HEK293 (cell line): ENCODE measurements at regions not wholly inside any gene's neighbourhood (a gene's known extent, or its start where the extent isn't known, plus 50 kb on each side); places are given as distances from the start of the nearest gene placed in this dataset.

Experiments
- CTCF ChIA-PET: fragments of 350-600 bp; formaldehyde crosslinking; extraction: SDS; loops from one replicate; lab custom pipeline; 2021; ENCODE audit warnings: antibody characterized with exemption; lab: Yijun Ruan, JAX
- POLR2A ChIA-PET: fragments of 300-600 bp; formaldehyde crosslinking; extraction: SDS; loops from one replicate; lab custom pipeline; 2020; ENCODE audit warnings: antibody characterized with exemption, inconsistent platforms; lab: Yijun Ruan, JAX
- H3K27ac ChIP-seq: fragments of 200-500 bp; sonication (Bioruptor generic); 2 replicates; pipeline ENCODE4 v1.5.1; 2014; ENCODE audit warnings: low read depth, low read length, control low read depth, inconsistent platforms; ENCODE audit errors: extremely low read depth
- H3K36me3 ChIP-seq, 2 experiments: fragments of 200-500 bp in 1 of 2; sonication (Bioruptor generic) in 1 of 2; 1 replicate in 1 of 2; 2 replicates in 1 of 2; pipeline ENCODE4 v1.5.1; 2014 to 2017; ENCODE audit warnings: inconsistent platforms in 2 of 2, low read length in 2 of 2; ENCODE audit not compliant: control insufficient read depth in 2 of 2, insufficient read depth in 1 of 2
- H3K4me1 ChIP-seq: fragments of 200-500 bp; sonication (Bioruptor generic); 2 replicates; pipeline ENCODE4 v1.5.1; 2014; ENCODE audit warnings: mild to moderate bottlenecking, low read length, inconsistent platforms; ENCODE audit not compliant: control insufficient read depth, insufficient read depth
- H3K4me3 ChIP-seq: 2 replicates; pipeline ENCODE4 v1.5.1; 2011; ENCODE audit warnings: low read depth, mild to moderate bottlenecking, control low read depth, low read length, moderate library complexity
- H3K9me3 ChIP-seq: fragments of 200-500 bp; sonication (Bioruptor generic); 2 replicates; pipeline ENCODE4 v1.5.1; 2014; ENCODE audit warnings: low read depth, low read length, inconsistent platforms; ENCODE audit not compliant: control insufficient read depth, insufficient read depth
- BCL11B ChIP-seq: fragments of 450-650 bp; formaldehyde crosslinking; IDR thresholded peaks from 2 replicates; pipeline ENCODE4 v1.5.1; 2016; ENCODE audit warnings: low read depth, missing biosample characterization, missing genetic modification characterization
- HOXC10 ChIP-seq: sonication (generic); formaldehyde crosslinking; IDR thresholded peaks from 2 replicates; pipeline ENCODE4 v1.8.1; 2023; ENCODE audit warnings: mild to moderate bottlenecking, missing genetic modification reagents
- ZFP41 ChIP-seq: fragments of 450-650 bp; formaldehyde crosslinking; IDR thresholded peaks from 2 replicates; pipeline ENCODE4 v1.5.1; 2016; ENCODE audit warnings: missing biosample characterization, missing genetic modification characterization, borderline replicate concordance
- ZFP69B ChIP-seq: fragments of 450-650 bp; formaldehyde crosslinking; IDR thresholded peaks from 2 replicates; pipeline ENCODE4 v1.5.1; 2016; ENCODE audit warnings: missing biosample characterization, missing genetic modification characterization
- ZNF248 ChIP-seq: fragments of 450-650 bp; formaldehyde crosslinking; IDR thresholded peaks from 2 replicates; pipeline ENCODE4 v1.5.1; 2017; ENCODE audit warnings: missing biosample characterization, missing genetic modification characterization
- ZNF292 ChIP-seq: fragments of 450-650 bp; formaldehyde crosslinking; IDR thresholded peaks from 2 replicates; pipeline ENCODE4 v1.5.1; 2016; ENCODE audit warnings: low read depth, missing biosample characterization, missing genetic modification characterization, borderline replicate concordance
- ZNF626 ChIP-seq: fragments of 450-650 bp; sonication (Bioruptor Pico); formaldehyde crosslinking; IDR thresholded peaks from 2 replicates; pipeline ENCODE4 v1.5.1; 2018; ENCODE audit warnings: missing biosample characterization, missing genetic modification characterization, inconsistent platforms
- ZNF677 ChIP-seq: fragments of 450-650 bp; IDR thresholded peaks from 2 replicates; pipeline ENCODE4 v1.5.0; 2018; ENCODE audit warnings: missing biosample characterization, mild to moderate bottlenecking, missing genetic modification characterization, moderate library complexity
- ZSCAN30 ChIP-seq: fragments of 450-650 bp; IDR thresholded peaks from 2 replicates; pipeline ENCODE4 v1.5.1; 2018; ENCODE audit warnings: missing biosample characterization, mild to moderate bottlenecking, missing genetic modification characterization, moderate library complexity
- TF ChIP-seq, protein P1 (sequence below): fragments of 450-650 bp; formaldehyde crosslinking; IDR thresholded peaks from 2 replicates; pipeline ENCODE4 v1.5.1; 2016; ENCODE audit warnings: missing biosample characterization, missing genetic modification characterization
- TF ChIP-seq, protein P2 (sequence below): fragments of 450-650 bp; formaldehyde crosslinking; IDR thresholded peaks from 2 replicates; pipeline ENCODE4 v1.5.1; 2016; ENCODE audit warnings: missing biosample characterization, missing genetic modification characterization
- TF ChIP-seq, protein P3 (sequence below): fragments of 450-650 bp; formaldehyde crosslinking; IDR thresholded peaks from 2 replicates; pipeline ENCODE4 v1.5.1; 2017; ENCODE audit warnings: missing biosample characterization, missing genetic modification characterization
- TF ChIP-seq, protein P4 (sequence below): fragments of 450-650 bp; formaldehyde crosslinking; IDR thresholded peaks from 2 replicates; pipeline ENCODE4 v1.5.1; 2016; ENCODE audit warnings: missing biosample characterization, missing genetic modification characterization, borderline replicate concordance
- TF ChIP-seq, protein P5 (sequence below): fragments of 450-650 bp; formaldehyde crosslinking; IDR thresholded peaks from 2 replicates; pipeline ENCODE4 v1.5.1; 2016; ENCODE audit warnings: missing biosample characterization, missing genetic modification characterization
- TF ChIP-seq, protein P6 (sequence below): fragments of 450-650 bp; formaldehyde crosslinking; IDR thresholded peaks from 2 replicates; pipeline ENCODE4 v1.5.1; 2017; ENCODE audit warnings: missing biosample characterization, missing genetic modification characterization

DNA sequence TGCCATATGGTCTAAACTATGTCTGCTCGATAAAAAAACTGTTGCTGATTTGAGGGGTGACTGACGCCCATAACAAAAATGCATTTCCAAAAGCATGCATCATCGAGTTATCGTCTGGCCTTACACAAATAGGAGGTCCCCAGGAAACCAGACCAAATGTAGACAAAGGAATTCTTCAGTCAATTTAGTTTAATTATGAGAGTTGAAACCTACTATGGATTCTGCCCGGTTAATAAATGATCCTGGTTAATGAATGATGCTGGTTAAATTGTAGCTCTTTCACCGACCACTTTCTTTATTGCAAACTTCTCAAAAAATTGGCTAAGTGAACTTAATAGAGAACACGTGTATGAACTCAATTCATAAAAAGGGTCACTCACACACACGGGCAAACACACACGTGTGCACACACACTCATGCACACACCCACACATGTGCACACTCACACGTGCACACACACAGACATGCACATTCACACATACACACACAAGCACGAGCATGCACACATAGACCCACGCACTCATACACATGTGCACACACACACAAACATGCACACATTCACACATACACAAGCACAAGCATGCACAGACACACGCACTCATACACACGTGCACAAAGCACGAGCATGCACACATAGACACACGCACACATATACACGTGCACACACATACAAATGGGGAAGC is 59.0 kb upstream of the SALL3 start:
- Histone ChIP-seq H3K9me3 (no peaks in the 10 kb centered on the region), H3K27ac (no peak overlapping the region), H3K4me3 (no peak overlapping the region), H3K4me1 (no peaks in the 10 kb centered on the region), H3K36me3 (no peaks in the 10 kb centered on the region)
- CTCF ChIA-PET = no interaction called here
- POLR2A ChIA-PET = no interaction called here
- TF ChIP-seq ZNF292 = no peak
- TF ChIP-seq ZNF626 (tag by site-specific recombination) = no peak
- TF ChIP-seq, protein P1, sequence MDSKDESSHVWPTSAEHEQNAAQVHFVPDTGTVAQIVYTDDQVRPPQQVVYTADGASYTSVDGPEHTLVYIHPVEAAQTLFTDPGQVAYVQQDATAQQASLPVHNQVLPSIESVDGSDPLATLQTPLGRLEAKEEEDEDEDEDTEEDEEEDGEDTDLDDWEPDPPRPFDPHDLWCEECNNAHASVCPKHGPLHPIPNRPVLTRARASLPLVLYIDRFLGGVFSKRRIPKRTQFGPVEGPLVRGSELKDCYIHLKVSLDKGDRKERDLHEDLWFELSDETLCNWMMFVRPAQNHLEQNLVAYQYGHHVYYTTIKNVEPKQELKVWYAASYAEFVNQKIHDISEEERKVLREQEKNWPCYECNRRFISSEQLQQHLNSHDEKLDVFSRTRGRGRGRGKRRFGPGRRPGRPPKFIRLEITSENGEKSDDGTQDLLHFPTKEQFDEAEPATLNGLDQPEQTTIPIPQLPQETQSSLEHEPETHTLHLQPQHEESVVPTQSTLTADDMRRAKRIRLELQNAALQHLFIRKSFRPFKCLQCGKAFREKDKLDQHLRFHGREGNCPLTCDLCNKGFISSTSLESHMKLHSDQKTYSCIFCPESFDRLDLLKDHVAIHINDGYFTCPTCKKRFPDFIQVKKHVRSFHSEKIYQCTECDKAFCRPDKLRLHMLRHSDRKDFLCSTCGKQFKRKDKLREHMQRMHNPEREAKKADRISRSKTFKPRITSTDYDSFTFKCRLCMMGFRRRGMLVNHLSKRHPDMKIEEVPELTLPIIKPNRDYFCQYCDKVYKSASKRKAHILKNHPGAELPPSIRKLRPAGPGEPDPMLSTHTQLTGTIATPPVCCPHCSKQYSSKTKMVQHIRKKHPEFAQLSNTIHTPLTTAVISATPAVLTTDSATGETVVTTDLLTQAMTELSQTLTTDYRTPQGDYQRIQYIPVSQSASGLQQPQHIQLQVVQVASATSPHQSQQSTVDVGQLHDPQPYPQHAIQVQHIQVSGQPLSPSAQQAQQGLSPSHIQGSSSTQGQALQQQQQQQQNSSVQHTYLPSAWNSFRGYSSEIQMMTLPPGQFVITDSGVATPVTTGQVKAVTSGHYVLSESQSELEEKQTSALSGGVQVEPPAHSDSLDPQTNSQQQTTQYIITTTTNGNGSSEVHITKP (tag by site-specific recombination) = no peak
- TF ChIP-seq, protein P2, sequence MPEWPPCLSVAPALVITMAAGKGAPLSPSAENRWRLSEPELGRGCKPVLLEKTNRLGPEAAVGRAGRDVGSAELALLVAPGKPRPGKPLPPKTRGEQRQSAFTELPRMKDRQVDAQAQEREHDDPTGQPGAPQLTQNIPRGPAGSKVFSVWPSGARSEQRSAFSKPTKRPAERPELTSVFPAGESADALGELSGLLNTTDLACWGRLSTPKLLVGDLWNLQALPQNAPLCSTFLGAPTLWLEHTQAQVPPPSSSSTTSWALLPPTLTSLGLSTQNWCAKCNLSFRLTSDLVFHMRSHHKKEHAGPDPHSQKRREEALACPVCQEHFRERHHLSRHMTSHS = no peak
- TF ChIP-seq HOXC10 (CRISPR knock-in tag) = no peak
- TF ChIP-seq, protein P3, sequence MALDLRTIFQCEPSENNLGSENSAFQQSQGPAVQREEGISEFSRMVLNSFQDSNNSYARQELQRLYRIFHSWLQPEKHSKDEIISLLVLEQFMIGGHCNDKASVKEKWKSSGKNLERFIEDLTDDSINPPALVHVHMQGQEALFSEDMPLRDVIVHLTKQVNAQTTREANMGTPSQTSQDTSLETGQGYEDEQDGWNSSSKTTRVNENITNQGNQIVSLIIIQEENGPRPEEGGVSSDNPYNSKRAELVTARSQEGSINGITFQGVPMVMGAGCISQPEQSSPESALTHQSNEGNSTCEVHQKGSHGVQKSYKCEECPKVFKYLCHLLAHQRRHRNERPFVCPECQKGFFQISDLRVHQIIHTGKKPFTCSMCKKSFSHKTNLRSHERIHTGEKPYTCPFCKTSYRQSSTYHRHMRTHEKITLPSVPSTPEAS = peak; percentile 80

DNA sequence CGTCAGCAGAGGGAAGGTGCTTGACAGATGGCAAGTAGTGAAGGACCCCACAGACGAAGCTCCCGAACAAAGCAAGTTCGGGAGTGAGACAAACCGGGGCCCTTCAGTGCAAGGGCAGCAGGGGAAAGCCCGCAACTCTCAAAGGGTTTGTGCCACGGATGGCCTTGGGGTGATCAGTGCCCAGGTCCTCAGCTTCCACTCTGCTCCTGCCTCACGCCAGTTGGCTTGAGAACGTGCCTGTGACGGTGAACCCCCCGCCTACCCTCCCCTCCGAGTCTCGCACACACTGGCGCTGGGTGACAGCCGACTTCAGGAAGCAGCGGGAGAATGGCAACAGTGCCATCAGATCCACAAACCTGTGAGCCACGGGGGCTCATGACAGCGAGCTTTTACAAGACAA is 56.8 kb upstream of the SALL3 start:
- POLR2A ChIA-PET = no interaction called here
- H3K4me1 ChIP-seq = no peaks in the 10 kb centered on the region
- H3K36me3 ChIP-seq = no peaks in the 10 kb centered on the region
- H3K27ac ChIP-seq = no peak overlapping the region
- TF ChIP-seq ZNF248 (tag by site-specific recombination) (no peak), BCL11B (tag by site-specific recombination) (no peak)
- TF ChIP-seq, protein P4, sequence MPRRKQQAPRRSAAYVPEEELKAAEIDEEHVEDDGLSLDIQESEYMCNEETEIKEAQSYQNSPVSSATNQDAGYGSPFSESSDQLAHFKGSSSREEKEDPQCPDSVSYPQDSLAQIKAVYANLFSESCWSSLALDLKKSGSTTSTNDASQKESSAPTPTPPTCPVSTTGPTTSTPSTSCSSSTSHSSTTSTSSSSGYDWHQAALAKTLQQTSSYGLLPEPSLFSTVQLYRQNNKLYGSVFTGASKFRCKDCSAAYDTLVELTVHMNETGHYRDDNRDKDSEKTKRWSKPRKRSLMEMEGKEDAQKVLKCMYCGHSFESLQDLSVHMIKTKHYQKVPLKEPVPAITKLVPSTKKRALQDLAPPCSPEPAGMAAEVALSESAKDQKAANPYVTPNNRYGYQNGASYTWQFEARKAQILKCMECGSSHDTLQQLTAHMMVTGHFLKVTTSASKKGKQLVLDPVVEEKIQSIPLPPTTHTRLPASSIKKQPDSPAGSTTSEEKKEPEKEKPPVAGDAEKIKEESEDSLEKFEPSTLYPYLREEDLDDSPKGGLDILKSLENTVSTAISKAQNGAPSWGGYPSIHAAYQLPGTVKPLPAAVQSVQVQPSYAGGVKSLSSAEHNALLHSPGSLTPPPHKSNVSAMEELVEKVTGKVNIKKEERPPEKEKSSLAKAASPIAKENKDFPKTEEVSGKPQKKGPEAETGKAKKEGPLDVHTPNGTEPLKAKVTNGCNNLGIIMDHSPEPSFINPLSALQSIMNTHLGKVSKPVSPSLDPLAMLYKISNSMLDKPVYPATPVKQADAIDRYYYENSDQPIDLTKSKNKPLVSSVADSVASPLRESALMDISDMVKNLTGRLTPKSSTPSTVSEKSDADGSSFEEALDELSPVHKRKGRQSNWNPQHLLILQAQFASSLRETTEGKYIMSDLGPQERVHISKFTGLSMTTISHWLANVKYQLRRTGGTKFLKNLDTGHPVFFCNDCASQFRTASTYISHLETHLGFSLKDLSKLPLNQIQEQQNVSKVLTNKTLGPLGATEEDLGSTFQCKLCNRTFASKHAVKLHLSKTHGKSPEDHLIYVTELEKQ (tag by site-specific recombination) = no peak
- no peaks in the 10 kb centered on the region for H3K9me3 ChIP-seq
- CTCF ChIA-PET = interaction anchor here (1.5 to 1.7 kb wide), 2 partner anchors 46 to 61 kb away, joined by 3 to 5 read pairs; no protein-coding TSS in a partner anchor
- H3K4me3 ChIP-seq = no peak overlapping the region

DNA sequence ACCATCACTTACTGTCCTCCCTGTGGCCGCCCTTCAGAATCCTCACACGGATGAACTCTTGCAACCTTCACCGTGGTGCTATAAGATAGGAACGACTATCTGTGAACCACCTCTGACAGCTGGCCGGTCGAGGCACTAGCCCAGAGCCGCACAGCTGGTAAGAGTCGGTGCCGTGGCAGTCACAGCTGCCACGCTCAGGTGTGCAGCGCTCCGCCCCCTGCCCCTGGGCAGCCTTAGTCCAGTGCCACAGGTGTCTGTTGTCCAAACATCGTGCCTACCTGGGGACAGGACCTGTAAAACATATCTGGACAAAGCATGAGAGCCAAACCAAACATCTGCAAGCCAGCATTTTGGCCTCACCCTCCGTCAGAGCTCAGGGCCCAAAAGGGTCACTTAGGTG is 55.3 kb upstream of the SALL3 start:
- Histone ChIP-seq H3K4me1 (no peaks in the 10 kb centered on the region), H3K36me3 (no peaks in the 10 kb centered on the region), H3K4me3 (no peak overlapping the region), H3K9me3 (no peaks in the 10 kb centered on the region), H3K27ac (no peak overlapping the region)
- POLR2A ChIA-PET = no interaction called here
- CTCF ChIA-PET = interaction anchor here (0.6 to 1.5 kb wide), 2 partner anchors 59 to 487 kb away, joined by 3 read pairs; no protein-coding TSS in a partner anchor
- TF ChIP-seq ZFP41 (no peak), ZFP69B (tag by site-specific recombination) (no peak), ZSCAN30 (tag by site-specific recombination) (no peak), ZNF677 (tag by site-specific recombination) (no peak), BCL11B (tag by site-specific recombination) (no peak)
- TF ChIP-seq, protein P5, sequence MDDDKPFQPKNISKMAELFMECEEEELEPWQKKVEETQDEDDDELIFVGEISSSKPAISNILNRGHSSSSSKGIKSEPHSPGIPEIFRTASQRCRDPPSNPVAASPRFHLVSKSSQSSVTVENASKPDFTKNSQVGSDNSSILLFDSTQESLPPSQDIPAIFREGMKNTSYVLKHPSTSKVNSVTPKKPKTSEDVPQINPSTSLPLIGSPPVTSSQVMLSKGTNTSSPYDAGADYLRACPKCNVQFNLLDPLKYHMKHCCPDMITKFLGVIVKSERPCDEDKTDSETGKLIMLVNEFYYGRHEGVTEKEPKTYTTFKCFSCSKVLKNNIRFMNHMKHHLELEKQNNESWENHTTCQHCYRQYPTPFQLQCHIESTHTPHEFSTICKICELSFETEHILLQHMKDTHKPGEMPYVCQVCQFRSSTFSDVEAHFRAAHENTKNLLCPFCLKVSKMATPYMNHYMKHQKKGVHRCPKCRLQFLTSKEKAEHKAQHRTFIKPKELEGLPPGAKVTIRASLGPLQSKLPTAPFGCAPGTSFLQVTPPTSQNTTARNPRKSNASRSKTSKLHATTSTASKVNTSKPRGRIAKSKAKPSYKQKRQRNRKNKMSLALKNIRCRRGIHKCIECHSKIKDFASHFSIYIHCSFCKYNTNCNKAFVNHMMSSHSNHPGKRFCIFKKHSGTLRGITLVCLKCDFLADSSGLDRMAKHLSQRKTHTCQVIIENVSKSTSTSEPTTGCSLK = no peak
- TF ChIP-seq, protein P6, sequence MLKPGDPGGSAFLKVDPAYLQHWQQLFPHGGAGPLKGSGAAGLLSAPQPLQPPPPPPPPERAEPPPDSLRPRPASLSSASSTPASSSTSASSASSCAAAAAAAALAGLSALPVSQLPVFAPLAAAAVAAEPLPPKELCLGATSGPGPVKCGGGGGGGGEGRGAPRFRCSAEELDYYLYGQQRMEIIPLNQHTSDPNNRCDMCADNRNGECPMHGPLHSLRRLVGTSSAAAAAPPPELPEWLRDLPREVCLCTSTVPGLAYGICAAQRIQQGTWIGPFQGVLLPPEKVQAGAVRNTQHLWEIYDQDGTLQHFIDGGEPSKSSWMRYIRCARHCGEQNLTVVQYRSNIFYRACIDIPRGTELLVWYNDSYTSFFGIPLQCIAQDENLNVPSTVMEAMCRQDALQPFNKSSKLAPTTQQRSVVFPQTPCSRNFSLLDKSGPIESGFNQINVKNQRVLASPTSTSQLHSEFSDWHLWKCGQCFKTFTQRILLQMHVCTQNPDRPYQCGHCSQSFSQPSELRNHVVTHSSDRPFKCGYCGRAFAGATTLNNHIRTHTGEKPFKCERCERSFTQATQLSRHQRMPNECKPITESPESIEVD (tag by site-specific recombination) = no peak
- TF ChIP-seq, protein P2 = no peak
